Neural cell (in vitro differentiated cells): ENCODE measurements at regions not wholly inside any gene's neighbourhood (a gene's known extent, or its start where the extent isn't known, plus 50 kb on each side); places are given as distances from the start of the nearest gene placed in this dataset.

Experiments
- H2AFZ ChIP-seq: fragments of 200-600, 300-800 bp; sonication (generic), shearing (Covaris generic); 2 replicates; pipeline ENCODE4 v1.6.0; 2014; ENCODE audit warnings: low read depth, mild to moderate bottlenecking, antibody characterized with exemption, low read length, moderate library complexity
- H3F3A ChIP-seq: fragments of 200-600 bp; shearing (Covaris generic); 2 replicates; pipeline ENCODE4 v1.6.1; 2016; ENCODE audit warnings: mild to moderate bottlenecking, moderate library complexity, mixed read lengths, antibody characterized with exemption, low read length; ENCODE audit not compliant: insufficient read depth, poor library complexity, severe bottlenecking
- H3K27ac ChIP-seq: fragments of 200-600, 300-800 bp; sonication (generic), shearing (Covaris generic); 2 replicates; pipeline ENCODE4 v1.5.1; 2014; ENCODE audit warnings: mild to moderate bottlenecking, low read length, moderate library complexity
- H3K27me3 ChIP-seq: fragments of 300-800, 200-600 bp; sonication (generic), shearing (Covaris generic); 2 replicates; pipeline ENCODE4 v1.6.0; 2014; ENCODE audit warnings: mild to moderate bottlenecking, low read depth, low read length, moderate library complexity; ENCODE audit not compliant: insufficient read depth
- H3K36me3 ChIP-seq: fragments of 300-800, 200-600 bp; sonication (generic), shearing (Covaris generic); 2 replicates; pipeline ENCODE4 v1.5.1; 2014; ENCODE audit warnings: mild to moderate bottlenecking, antibody characterized with exemption, low read length, moderate library complexity; ENCODE audit not compliant: insufficient read depth
- H3K4me2 ChIP-seq: fragments of 300-800, 200-600 bp; sonication (generic), shearing (Covaris generic); 2 replicates; pipeline ENCODE4 v1.6.0; 2014; ENCODE audit warnings: mild to moderate bottlenecking, low read length
- H3K4me3 ChIP-seq: fragments of 300-800, 200-600 bp; sonication (generic), shearing (Covaris generic); 2 replicates; pipeline ENCODE4 v1.5.1; 2014; ENCODE audit warnings: mild to moderate bottlenecking, low read length, moderate library complexity
- H3K79me2 ChIP-seq: fragments of 200-600 bp; shearing (Covaris generic); replicated peaks from 2 replicates; pipeline ENCODE4 v1.6.0; 2014; ENCODE audit warnings: mild to moderate bottlenecking, low read length, moderate library complexity; ENCODE audit not compliant: insufficient read depth
- H3K9ac ChIP-seq: fragments of 300-800, 200-600 bp; sonication (generic), shearing (Covaris generic); 2 replicates; pipeline ENCODE4 v1.6.1; 2016; ENCODE audit warnings: mild to moderate bottlenecking, low read length, mixed read lengths
- H3K9me2 ChIP-seq: fragments of 200-600 bp; shearing (Covaris generic); 2 replicates; pipeline ENCODE4 v1.6.1; 2016; ENCODE audit warnings: mild to moderate bottlenecking, low read length, mixed read lengths; ENCODE audit not compliant: insufficient read depth
- H3K9me3 ChIP-seq: fragments of 200-600, 300-800 bp; sonication (generic), shearing (Covaris generic); 2 replicates; pipeline ENCODE4 v1.6.1; 2016; ENCODE audit warnings: mild to moderate bottlenecking, mixed run types, low read length, moderate library complexity, mixed read lengths
- H4K20me1 ChIP-seq: fragments of 200-600 bp; shearing (Covaris generic); 2 replicates; pipeline ENCODE4 v1.6.1; 2016; ENCODE audit warnings: mild to moderate bottlenecking, mixed run types; ENCODE audit not compliant: insufficient read depth
- EP300 ChIP-seq: fragments of 450-650 bp; conservative IDR thresholded peaks from 2 replicates; pipeline ENCODE4 v1.6.1; 2014; ENCODE audit warnings: antibody characterized with exemption, mild to moderate bottlenecking, moderate library complexity; ENCODE audit not compliant: poor library complexity, severe bottlenecking
- EZH2 ChIP-seq: fragments of 200-600, 300-800 bp; shearing (Covaris generic), sonication (generic); IDR thresholded peaks from 2 replicates; pipeline ENCODE4 v1.6.1; 2014; ENCODE audit warnings: antibody characterized with exemption, low read length, borderline replicate concordance, mild to moderate bottlenecking; ENCODE audit not compliant: insufficient read depth, poor library complexity, severe bottlenecking
- MXI1 ChIP-seq: fragments of 450-650 bp; conservative IDR thresholded peaks from 2 replicates; pipeline ENCODE4 v1.6.1; 2014; ENCODE audit warnings: antibody characterized with exemption, mild to moderate bottlenecking; ENCODE audit not compliant: poor library complexity, severe bottlenecking
- POLR2AphosphoS5 ChIP-seq: IDR thresholded peaks from 2 replicates; pipeline ENCODE4 v1.6.1; 2012
- RAD21 ChIP-seq: fragments of 450-650 bp; conservative IDR thresholded peaks from 2 replicates; pipeline ENCODE4 v1.6.1; 2014; ENCODE audit warnings: antibody characterized with exemption, mild to moderate bottlenecking, moderate library complexity
- SMC3 ChIP-seq: fragments of 450-650 bp; conservative IDR thresholded peaks from 2 replicates; pipeline ENCODE4 v1.6.1; 2014; ENCODE audit warnings: antibody characterized with exemption, mild to moderate bottlenecking, moderate library complexity; ENCODE audit not compliant: poor library complexity
- TAF1 ChIP-seq: IDR thresholded peaks from 2 replicates; pipeline ENCODE4 v1.6.1; 2012; ENCODE audit warnings: low read depth
- TF ChIP-seq, protein P1 (sequence below): IDR thresholded peaks from 2 replicates; pipeline ENCODE4 v1.6.1; 2012; ENCODE audit warnings: borderline replicate concordance
- TF ChIP-seq, protein P2 (sequence below): fragments of 450-650 bp; IDR thresholded peaks from 2 replicates; pipeline ENCODE4 v1.5.1; 2014; ENCODE audit warnings: antibody characterized with exemption, mild to moderate bottlenecking, moderate library complexity; ENCODE audit not compliant: poor library complexity, severe bottlenecking

DNA sequence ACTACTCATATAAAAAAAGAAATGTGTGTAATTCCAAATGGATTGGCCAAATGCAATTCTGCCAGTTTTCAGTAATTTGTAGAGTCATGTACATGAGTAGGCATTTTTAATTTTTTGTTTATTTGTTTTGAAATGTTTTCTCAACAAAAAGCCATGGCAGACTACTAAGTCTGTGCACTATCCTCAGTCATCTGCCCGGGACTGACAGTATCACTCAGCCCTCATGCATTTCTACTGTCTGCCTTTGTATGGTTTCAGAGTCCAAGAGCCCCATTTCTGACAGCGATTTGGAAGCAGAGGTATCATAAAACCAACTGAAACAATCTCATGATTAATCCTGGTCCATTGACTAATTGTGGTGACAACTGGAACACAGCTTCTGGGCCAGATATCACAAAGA is 109.9 kb upstream of the NYAP2 start:
- H2AFZ ChIP-seq = no peak overlapping the region
- no peaks in the 10 kb centered on the region for H3K9me3 ChIP-seq
- no peaks in the 10 kb centered on the region for H3K79me2 ChIP-seq
- no peaks in the 10 kb centered on the region for H3K9me2 ChIP-seq
- no peaks in the 10 kb centered on the region for H3F3A ChIP-seq
- H3K27ac ChIP-seq = no peak overlapping the region
- H3K36me3 ChIP-seq = no peaks in the 10 kb centered on the region
- H4K20me1 ChIP-seq = no peaks in the 10 kb centered on the region
- H3K9ac ChIP-seq = no peak overlapping the region
- TF ChIP-seq, protein P1, sequence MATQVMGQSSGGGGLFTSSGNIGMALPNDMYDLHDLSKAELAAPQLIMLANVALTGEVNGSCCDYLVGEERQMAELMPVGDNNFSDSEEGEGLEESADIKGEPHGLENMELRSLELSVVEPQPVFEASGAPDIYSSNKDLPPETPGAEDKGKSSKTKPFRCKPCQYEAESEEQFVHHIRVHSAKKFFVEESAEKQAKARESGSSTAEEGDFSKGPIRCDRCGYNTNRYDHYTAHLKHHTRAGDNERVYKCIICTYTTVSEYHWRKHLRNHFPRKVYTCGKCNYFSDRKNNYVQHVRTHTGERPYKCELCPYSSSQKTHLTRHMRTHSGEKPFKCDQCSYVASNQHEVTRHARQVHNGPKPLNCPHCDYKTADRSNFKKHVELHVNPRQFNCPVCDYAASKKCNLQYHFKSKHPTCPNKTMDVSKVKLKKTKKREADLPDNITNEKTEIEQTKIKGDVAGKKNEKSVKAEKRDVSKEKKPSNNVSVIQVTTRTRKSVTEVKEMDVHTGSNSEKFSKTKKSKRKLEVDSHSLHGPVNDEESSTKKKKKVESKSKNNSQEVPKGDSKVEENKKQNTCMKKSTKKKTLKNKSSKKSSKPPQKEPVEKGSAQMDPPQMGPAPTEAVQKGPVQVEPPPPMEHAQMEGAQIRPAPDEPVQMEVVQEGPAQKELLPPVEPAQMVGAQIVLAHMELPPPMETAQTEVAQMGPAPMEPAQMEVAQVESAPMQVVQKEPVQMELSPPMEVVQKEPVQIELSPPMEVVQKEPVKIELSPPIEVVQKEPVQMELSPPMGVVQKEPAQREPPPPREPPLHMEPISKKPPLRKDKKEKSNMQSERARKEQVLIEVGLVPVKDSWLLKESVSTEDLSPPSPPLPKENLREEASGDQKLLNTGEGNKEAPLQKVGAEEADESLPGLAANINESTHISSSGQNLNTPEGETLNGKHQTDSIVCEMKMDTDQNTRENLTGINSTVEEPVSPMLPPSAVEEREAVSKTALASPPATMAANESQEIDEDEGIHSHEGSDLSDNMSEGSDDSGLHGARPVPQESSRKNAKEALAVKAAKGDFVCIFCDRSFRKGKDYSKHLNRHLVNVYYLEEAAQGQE = no peak
- TF ChIP-seq, protein P2, sequence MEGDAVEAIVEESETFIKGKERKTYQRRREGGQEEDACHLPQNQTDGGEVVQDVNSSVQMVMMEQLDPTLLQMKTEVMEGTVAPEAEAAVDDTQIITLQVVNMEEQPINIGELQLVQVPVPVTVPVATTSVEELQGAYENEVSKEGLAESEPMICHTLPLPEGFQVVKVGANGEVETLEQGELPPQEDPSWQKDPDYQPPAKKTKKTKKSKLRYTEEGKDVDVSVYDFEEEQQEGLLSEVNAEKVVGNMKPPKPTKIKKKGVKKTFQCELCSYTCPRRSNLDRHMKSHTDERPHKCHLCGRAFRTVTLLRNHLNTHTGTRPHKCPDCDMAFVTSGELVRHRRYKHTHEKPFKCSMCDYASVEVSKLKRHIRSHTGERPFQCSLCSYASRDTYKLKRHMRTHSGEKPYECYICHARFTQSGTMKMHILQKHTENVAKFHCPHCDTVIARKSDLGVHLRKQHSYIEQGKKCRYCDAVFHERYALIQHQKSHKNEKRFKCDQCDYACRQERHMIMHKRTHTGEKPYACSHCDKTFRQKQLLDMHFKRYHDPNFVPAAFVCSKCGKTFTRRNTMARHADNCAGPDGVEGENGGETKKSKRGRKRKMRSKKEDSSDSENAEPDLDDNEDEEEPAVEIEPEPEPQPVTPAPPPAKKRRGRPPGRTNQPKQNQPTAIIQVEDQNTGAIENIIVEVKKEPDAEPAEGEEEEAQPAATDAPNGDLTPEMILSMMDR = no peak
- TF ChIP-seq TAF1 (no peak), MXI1 (no peak), RAD21 (no peak), SMC3 (no peak), EP300 (no peak), EZH2 (no peak), POLR2AphosphoS5 (no peak)
- no peak overlapping the region for H3K4me2 ChIP-seq
- peaks cover 5% of the 10 kb centered on the region for H3K27me3 ChIP-seq
- no peak overlapping the region for H3K4me3 ChIP-seq

DNA sequence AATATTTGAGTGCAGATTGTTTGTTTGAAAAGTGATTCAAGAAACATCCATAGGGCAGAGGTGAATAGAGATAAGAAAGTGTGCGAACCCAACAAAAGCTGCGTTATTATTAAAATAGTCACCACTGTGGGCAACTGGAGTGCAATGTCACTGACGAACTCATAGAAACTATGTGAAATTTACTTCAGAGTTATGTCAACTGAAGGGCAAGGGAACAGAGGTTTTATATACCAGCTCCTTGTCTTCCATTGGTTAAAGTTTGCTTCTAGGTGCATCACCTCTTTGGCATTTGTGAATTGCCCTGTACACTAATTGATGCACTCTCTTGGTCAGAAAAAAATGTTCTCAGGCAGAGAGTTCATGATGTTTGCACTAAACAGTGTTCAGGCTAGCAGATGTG is 110.5 kb upstream of the NYAP2 start:
- Histone ChIP-seq H3K9ac (no peak overlapping the region), H2AFZ (no peak overlapping the region), H3K4me2 (no peak overlapping the region)

More for the DNA sequence above, 110.5 kb upstream of the NYAP2 start:
- Histone ChIP-seq H3F3A (no peaks in the 10 kb centered on the region), H3K27me3 (peaks cover 5% of the 10 kb centered on the region), H3K4me3 (no peak overlapping the region), H4K20me1 (no peaks in the 10 kb centered on the region), H3K9me2 (no peaks in the 10 kb centered on the region), H3K27ac (no peak overlapping the region), H3K36me3 (no peaks in the 10 kb centered on the region), H3K79me2 (no peaks in the 10 kb centered on the region), H3K9me3 (no peaks in the 10 kb centered on the region)
- no peak for TF ChIP-seq POLR2AphosphoS5
- no peak for TF ChIP-seq EP300
- TF ChIP-seq, protein P1 = no peak
- no peak for TF ChIP-seq EZH2
- no peak for TF ChIP-seq SMC3
- no peak for TF ChIP-seq TAF1
- TF ChIP-seq MXI1 = no peak
